GM19452 (cell line): ENCODE measurements at regions not wholly inside any gene's neighbourhood (a gene's known extent, or its start where the extent isn't known, plus 50 kb on each side); places are given as distances from the start of the nearest gene placed in this dataset.
"Not testable (repeated sequence)": the region's sequence is repeated elsewhere in the genome, so short reads cannot be mapped to it uniquely, and the experiment has no call there.

Source experiments
- ATAC-seq: cut with Tn5 transposase; IDR thresholded peaks from one replicate; pipeline ENCODE4 v1.9.1; 2021; ENCODE audit not compliant: unreplicated experiment

DNA sequence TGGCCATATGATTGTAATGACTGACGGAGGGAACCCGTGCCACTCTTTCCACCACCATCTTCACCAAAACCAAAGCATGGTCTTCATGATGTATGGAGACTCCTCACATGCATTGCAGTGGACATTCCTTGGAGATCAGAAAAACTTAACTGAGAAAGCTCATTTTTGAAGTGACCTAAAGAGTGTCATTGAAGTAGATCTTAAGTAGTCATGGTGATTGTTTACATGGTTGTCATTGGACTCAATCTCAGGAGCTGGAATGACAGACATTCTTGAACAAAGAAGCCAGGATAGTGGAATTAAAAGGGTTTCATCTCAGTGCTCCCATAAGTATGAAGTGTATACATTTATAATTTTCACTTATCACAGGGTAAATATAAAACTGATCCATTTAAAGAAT lies 236.7 kb upstream of the IPO5 start:
- no peak for ATAC-seq

GRCh38 chr13:97719736-97720135 lies 233.7 kb upstream of the IPO5 start:
- ATAC-seq, result no peak

- ATAC-seq, result no peak
Measured at GRCh38 chr13:97720896-97721295, 232.6 kb upstream of the IPO5 start.

GRCh38 chr13:97723655-97724054 lies 229.8 kb upstream of the IPO5 start:
- no peak for ATAC-seq

- ATAC-seq, result no peak
Measured at GRCh38 chr13:97724450-97724849, 229.0 kb upstream of the IPO5 start.

GRCh38 chr13:97726664-97727280 lies 226.7 kb upstream of the IPO5 start:
- ATAC-seq, result no peak

GRCh38 chr13:97727991-97728390 lies 225.5 kb upstream of the IPO5 start:
- ATAC-seq, result no peak

DNA sequence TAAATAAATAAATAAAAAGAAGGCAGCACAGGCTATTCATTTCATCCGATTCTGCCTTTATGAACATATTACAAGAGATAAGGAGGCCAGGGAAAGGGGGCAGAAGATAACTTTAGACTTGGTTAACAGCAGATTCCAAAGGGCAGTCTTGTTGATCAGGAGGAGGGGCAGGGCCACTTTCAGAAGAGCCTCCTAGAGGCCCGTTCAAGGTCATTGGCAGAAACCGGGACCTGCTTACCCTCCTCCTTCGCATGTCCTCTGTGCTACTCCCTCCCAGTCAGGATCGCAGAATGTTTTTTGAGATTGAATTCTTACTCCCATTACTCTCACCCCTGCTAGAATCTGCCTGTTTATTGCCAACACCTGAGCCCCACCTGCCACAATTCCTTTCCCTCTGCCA lies 217.0 kb upstream of the IPO5 start:
- ATAC-seq, result no peak

DNA sequence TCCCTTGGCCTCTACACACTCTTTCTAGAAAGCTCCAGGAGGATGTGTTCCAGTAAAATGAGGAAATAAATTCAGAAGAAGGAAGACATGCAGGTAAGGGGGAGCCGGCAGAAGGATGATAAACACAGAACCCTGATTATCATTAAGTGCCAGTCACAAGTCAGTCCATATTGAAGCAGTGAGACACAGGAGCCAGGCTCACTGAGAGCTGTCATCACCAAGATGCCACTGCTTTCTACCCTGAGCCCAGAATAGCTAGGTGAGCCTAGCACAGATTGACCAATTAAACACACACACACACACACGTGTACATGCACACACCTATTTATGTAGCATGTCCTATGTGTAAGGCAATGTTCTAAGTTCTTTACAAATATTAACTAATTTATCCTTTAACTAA lies 211.4 kb upstream of the IPO5 start:
- ATAC-seq, result no peak

GRCh38 chr13:97743938-97744337 lies 209.5 kb upstream of the IPO5 start:
- ATAC-seq, result no peak

DNA sequence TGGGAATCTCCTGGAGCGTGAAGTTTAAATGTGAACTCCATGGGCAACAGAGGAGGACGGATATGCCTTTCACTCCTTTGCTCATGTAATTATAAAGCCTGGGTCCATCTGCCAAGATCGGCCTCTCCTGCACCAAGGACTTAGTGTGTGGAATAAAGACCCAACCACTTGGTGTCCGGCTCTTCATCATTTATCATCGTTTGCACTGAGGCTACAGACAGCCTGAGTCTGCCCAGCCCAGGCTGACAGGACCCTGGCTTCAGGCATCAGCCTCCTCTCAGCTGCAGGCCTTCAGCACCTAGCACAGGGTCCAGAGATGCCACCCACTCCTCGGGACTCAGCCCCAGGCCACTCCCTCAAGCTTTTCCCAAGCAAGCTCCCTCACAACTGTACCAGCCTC lies 206.8 kb upstream of the IPO5 start:
- no peak for ATAC-seq

DNA sequence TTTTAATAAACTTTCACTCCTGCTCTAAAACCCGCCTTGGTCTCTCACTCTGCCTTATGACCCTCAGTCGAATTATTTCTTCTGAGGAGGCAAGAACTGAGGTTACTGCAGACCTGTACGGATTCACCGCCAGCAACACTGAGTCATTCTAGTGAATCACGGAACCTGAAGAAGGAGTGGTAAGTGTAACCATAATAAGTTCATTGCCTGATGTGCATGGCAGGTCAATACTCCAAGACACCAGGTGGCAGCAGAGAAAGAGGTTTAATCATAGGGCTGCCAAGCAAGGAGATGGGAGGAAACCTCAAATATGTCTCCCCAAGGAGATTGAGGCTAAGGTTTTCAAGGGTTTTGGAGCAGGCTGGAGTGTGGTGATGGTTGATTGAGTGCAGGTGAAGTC lies 204.3 kb upstream of the IPO5 start:
- no peak for ATAC-seq

GRCh38 chr13:97751477-97751876 lies 202.0 kb upstream of the IPO5 start:
- no peak for ATAC-seq

DNA sequence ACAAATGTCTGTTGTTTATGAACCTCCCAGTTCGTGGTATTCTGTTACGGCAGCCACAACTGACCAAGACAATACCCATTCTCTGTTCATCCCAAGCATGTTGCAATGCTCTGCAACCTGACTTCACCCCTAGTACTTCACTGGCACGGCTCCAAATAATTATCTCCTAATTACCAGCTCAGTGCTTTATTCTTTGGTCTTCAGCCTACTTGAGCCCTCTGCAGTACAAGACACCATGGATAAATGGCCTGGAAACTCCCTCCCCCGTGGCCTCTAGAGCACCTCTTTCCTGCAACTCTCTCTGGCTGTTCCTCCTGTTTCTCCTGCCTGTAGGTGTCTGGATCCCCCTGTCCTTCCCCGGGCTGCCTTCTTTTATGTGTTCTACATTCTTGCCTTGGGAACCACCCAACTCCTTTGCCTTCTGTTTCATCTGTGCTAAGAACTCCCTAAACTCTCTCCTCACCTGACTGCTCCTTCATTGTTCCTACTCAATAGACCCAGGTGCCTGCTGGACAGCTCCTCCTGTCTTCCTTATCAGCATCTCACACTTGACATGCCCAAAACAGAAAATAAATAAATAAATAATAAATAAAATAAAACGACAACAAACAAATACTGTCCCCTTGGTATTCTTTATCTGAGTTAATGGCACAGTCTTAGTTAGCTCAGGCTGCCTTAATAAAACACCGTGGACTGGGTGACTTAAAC lies 200.4 kb upstream of the IPO5 start:
- ATAC-seq, result no peak

DNA sequence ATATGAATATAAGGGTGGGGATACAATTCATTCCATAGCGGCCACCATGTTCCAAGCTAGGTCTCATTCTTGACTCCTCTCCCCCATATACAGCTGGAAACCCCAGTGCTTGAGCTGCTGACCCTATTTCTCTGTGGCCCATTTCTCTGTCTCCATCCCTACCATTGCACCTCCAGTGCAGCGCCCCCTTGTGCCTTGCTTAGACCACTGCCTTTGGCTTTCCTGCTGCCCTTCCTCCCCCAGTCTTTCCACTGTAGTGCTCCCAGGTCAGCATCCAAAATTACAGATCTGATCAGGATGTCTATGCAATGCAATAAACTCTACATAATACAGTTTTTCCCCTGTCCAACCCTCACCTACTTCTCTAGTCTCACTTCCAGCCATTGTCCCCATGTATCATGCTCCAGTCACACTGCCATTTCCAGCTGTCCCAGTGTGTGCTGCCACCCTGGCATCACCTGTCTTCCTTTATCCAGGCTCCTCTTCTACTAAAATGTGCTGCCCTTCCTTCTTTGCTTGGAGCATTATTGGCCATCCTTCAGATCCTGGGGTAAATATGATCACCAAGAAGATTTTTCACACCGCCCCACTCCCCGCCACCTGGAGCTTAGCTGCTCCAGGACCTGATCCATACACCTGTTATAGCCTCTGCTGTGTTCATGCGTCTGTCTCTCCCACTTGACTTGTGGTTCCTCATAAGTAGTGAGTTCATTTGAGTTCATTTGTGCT lies 199.4 kb upstream of the IPO5 start:
- ATAC-seq, result no peak

GRCh38 chr13:97757807-97758206 lies 195.7 kb upstream of the IPO5 start:
- no peak for ATAC-seq

DNA sequence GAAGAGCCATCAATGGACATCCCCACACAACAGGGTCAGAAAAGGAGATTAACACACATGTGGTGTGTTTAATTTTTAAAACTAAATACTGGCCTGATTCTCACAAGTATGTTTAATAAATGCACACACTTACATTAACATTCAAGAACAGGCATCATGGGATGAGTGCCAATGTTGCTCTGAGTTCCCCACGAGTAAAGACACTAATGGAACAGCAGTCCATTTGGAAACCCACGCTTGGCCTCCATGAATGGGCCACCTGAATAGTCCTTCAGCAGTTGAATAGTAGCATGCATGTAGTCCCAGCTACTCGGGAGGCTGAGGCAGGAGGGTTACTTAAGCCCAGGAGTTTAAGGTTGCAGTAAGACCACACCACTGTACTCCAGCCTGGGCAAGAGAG lies 195.2 kb upstream of the IPO5 start:
- no peak for ATAC-seq

DNA sequence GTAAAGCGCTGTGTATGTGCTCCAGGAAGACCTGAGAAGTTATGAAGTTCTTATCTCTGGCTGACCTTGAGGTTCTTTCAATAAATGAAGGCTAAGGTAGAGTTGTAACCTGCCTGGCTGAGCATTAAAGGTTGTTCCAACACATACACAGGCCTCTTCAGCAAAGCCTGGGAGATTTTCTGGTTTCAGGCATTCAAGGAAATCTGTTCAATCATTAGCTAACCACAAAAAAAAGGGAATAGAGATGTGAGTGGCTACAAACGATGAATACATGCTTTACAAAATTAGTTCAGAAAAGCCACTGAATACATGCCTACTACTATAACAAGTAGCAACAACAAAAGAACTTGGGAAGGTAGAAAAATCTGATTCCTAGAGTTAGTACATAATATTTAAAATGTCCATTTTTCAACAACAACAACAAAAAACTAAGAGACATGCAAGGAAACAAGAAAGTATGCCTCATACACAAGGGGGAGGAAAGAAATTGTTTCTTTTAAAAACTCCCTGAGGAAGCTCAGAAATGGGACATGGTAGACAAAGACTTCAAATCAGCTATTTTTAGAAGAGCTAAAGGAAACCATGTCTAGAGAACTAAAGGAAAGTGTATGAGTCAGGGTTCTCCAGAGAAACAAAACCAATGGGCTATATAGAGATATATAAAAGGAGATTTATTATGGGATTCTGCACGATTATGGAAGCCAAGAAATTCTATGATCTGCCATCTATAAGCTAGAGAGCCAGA lies 191.5 kb upstream of the IPO5 start:
- ATAC-seq, result no peak

GRCh38 chr13:97766749-97767148 lies 186.7 kb upstream of the IPO5 start:
- no peak for ATAC-seq

DNA sequence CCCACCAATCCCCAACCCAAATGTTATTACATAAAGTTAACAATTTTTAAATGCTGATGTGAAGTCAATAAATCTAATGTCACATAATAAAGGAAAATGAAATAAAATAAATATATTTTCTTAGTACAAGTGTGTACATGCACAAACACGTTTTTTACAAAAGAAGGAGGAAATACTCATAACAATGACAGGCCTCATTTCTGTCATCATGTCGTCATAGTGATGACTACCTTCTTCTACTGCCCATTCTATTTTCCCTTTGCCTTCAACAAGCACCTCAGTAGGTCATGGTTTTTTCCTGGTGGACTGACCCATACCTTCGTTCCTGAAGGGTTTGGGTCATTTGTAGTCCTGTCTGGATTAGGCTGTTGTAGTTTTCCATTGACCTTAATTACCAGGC lies 185.3 kb upstream of the IPO5 start:
- no peak for ATAC-seq

DNA sequence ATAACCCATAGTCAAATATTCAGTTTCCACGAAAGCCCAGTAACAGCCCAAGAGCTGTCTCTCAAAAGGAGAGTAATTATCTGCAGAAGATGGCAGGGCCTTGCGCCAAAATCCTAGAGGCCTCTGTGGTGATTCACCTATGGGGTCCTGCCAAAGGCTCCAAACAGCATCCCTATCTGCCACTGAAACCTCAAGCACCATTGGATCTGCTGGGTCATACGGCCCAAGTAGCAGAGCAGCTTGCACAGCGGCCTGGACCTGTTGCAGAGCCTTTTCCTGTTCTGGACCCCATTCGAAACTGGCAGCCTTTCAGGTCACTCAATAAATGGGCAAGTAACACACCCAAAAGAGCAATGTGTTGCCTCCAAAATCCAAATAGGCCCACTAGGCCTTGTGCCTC lies 183.2 kb upstream of the IPO5 start:
- ATAC-seq, result not testable (repeated sequence)

- not testable (repeated sequence) for ATAC-seq
Measured at GRCh38 chr13:97772466-97772865, 181.0 kb upstream of the IPO5 start.
